ENCODE measurements at regions not wholly inside any gene's neighbourhood (a gene's known extent, or its start where the extent isn't known, plus 50 kb on each side); places are given as distances from the start of the nearest gene placed in this dataset.

DNA sequence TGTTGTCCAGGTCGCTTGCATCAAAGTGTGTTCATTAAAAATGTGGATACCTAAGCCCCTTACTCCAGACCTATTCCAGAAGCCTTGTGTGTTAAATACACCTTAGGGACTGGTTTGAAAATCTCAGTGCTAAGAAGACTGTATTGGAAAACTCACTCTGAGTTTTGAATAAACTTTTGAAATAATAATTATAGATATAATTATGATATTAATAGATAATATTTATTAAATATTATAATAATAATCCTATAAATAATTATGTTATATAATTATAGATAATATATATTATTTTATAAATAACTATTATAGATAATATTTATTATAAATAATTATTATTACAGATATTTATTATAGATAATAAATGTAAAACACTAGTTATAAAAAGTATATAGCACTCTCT lies 165.3 kb downstream of the ARRDC3 start:
- no peak overlapping the region for H3K4me3 ChIP-seq (ENCODE audit: low read depth, low read length)
- no peak for DNase-seq (ENCODE audit: low read depth)
- TF ChIP-seq, protein P1, sequence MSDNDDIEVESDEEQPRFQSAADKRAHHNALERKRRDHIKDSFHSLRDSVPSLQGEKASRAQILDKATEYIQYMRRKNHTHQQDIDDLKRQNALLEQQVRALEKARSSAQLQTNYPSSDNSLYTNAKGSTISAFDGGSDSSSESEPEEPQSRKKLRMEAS (IDR thresholded peaks at IDR 0.05; ENCODE audit: low read depth, low read length): no peak
- no peak for TF ChIP-seq MYC (IDR thresholded peaks at IDR 0.05; ENCODE audit: low read depth, low read length)
- TF ChIP-seq, protein P2, sequence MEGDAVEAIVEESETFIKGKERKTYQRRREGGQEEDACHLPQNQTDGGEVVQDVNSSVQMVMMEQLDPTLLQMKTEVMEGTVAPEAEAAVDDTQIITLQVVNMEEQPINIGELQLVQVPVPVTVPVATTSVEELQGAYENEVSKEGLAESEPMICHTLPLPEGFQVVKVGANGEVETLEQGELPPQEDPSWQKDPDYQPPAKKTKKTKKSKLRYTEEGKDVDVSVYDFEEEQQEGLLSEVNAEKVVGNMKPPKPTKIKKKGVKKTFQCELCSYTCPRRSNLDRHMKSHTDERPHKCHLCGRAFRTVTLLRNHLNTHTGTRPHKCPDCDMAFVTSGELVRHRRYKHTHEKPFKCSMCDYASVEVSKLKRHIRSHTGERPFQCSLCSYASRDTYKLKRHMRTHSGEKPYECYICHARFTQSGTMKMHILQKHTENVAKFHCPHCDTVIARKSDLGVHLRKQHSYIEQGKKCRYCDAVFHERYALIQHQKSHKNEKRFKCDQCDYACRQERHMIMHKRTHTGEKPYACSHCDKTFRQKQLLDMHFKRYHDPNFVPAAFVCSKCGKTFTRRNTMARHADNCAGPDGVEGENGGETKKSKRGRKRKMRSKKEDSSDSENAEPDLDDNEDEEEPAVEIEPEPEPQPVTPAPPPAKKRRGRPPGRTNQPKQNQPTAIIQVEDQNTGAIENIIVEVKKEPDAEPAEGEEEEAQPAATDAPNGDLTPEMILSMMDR (IDR thresholded peaks at IDR 0.05; ENCODE audit: low read depth, low read length): no peak
- no peak for TF ChIP-seq POLR2A (IDR thresholded peaks at IDR 0.05; ENCODE audit: extremely low read depth, insufficient read length)

DNA sequence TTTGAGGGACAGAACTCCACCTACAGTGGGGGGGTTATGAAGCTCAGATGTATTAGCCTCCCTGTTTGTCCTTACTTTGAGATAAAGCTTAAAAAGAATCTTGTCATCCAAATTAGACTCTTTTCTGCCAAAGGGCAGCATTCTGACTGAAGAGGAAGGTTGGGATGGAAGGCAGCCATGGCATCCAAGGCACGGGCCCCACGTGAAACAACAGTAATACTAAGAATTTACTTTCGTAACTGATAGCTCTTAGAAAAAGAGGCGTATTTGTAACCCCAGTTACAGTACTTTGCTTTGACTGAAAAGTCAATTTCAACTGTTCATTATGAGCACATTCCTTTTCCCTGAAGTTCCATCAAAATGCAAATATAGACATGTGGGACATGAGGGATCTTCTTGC lies 168.5 kb downstream of the ARRDC3 start:
- TF ChIP-seq, protein P2 (IDR thresholded peaks at IDR 0.05; ENCODE audit: low read depth, low read length): no peak
- TF ChIP-seq POLR2A (IDR thresholded peaks at IDR 0.05; ENCODE audit: extremely low read depth, insufficient read length) (no peak), MYC (IDR thresholded peaks at IDR 0.05; ENCODE audit: low read depth, low read length) (no peak)
- TF ChIP-seq, protein P1 (IDR thresholded peaks at IDR 0.05; ENCODE audit: low read depth, low read length): no peak
- no peak overlapping the region for H3K4me3 ChIP-seq (ENCODE audit: low read depth, low read length)
- no peak for DNase-seq (ENCODE audit: low read depth)
